ENCODE measurements at regions not wholly inside any gene's neighbourhood (a gene's known extent, or its start where the extent isn't known, plus 50 kb on each side); places are given as distances from the start of the nearest gene placed in this dataset.

DNA sequence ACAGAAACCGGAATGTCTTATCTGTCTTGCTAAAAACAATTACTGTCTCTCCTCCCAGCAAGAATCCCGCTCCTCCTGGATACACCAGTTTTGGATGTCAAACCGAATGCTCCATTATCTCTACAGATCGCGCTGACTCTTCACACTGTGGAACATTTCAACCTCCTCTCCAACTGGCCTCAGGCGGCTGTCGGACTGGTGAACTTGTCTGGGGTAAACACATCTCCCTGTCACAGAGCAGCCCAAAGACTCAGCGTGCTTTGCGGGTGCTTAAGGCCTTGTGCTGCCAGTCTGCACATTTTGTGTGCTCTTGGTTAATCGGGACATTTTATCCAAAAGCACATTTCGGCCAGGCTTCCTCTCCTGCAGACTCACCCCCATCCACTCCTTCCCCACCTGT lies 173.1 kb downstream of the ICOS start:
- no peak for DNase-seq (ENCODE audit: low spot score)

- no peak for DNase-seq (ENCODE audit: low spot score)
Measured at GRCh38 chr2:204110338-204110741, 173.8 kb downstream of the ICOS start.

- no peak for DNase-seq (ENCODE audit: low spot score)
Measured at GRCh38 chr2:204110751-204111516, 174.4 kb downstream of the ICOS start.

GRCh38 chr2:204112084-204112770 lies 175.7 kb downstream of the ICOS start:
- DNase-seq (ENCODE audit: low spot score): no peak

DNA sequence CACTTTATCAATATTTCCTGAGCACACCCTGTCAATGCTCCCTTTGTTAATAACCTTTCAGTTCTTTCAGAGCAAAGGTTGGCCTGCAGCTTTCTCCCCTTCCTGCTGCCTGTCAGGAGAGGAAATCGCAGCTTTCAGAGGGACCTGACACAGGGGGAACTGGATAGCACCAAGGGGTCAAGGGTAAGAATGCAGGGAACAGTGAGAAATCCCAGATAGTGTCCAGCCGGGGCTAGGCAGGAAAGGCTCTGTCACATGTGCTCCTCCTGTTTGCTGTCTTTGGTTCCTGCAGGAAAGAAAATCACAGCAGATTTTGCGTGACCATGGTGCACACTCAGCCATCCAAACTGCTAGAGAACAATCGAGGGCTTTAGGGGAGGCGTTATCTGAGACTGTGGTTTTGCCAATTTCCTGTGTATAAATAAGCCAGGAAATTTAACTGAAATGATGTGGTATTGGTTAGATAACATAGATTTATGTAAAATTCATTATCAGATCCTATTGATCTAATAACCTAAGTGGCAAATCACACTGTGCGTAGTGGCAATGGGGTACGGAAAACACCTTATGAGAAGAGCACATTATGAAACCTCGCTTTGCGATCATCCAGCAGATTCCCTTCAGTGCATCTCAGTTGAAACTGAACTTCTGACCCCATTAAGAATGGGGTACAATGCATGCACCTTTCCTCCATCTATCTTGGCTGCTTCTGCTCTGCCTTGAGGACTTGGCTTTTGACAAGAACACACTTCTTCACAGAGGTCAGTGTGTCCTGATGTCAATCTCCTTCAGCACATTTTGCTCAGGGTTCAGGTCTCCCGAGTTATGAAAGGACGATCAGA lies 178.0 kb downstream of the ICOS start:
- DNase-seq (ENCODE audit: low spot score): no peak

GRCh38 chr2:204115137-204116056 lies 178.8 kb downstream of the ICOS start:
- peak; percentile 43 for DNase-seq (ENCODE audit: low spot score)

DNA sequence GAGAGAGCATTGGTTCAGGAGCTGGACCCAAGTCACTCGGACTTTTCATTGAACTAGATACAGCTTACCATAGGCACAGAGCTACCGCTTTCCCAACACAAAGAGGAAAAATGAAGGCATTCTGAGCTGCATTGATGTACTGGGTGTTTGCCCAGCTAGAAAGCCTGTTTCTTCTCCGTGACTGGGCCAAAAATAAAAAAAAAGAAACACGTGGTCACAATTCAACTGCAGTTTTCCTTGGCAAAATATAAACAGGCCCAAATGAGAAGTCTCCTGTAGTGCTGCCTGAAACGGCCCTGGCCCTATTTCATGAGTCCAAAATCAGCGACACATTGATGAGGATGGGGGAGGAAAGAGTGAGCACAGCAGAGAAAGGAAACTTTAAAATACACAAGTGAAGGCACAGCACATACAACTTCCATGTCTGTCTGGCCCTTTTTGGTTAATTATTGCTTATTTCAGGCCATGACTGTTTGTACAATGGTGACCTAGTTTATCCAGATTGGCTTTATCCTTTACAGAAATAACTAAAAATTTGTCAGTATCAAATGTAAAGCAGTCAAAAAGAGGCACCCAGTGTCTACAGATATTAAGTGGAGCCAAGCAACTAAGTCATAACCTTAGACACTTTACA lies 179.7 kb downstream of the ICOS start:
- DNase-seq (ENCODE audit: low spot score): peak; percentile 74

GRCh38 chr2:204122425-204122824 lies 185.9 kb downstream of the ICOS start:
- DNase-seq (ENCODE audit: low spot score): no peak

DNA sequence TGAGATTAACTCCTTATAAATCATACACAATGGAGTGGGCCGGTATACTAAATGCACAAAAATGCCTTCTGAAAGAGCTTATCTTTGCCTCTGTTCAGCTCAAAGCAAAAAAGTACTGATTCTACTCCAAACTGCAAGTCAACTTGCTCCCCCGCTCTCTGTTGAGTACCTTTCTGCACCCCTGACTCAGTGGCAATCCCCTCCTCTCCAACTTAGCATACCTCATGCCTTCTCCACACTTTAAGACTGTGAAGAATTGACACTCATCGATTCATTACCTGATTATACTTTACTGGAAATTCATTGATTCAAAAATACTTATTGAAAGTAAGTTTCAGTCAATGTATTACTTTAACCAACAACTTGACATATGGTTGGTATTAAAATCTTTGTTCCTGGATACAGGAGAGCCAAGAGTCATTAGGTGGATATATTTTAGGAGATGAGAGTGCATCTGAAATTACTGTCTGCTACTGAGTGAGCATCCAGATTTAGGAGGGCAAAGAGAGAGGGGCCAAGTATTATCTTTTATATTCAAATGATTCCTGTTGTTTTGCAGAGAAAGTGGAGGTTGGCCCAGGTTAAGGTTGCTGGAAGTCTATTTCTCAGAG lies 187.7 kb downstream of the ICOS start:
- no peak for DNase-seq (ENCODE audit: low spot score)

GRCh38 chr2:204126705-204127104 lies 190.1 kb downstream of the ICOS start:
- no peak for DNase-seq (ENCODE audit: low spot score)

DNA sequence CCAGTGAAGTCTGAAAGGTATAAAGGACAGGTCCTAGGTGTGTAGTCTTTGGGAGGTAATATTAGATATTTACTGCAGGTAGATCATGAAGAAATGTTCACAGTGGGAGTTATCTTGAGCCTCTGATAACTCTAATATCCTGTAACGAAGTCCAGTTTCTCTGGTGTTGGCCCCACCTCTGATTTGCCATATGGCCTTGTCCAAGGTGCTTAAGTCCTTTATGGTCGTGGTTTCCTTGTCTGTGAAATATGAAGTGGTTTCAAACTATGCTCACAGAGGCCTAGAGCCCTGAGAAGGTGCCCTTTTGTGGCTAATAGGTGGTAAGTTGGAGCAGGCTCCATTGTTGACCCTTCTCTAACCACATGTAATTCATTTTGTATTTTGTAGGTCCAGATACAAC lies 190.7 kb downstream of the ICOS start:
- DNase-seq (ENCODE audit: low spot score): no peak

DNA sequence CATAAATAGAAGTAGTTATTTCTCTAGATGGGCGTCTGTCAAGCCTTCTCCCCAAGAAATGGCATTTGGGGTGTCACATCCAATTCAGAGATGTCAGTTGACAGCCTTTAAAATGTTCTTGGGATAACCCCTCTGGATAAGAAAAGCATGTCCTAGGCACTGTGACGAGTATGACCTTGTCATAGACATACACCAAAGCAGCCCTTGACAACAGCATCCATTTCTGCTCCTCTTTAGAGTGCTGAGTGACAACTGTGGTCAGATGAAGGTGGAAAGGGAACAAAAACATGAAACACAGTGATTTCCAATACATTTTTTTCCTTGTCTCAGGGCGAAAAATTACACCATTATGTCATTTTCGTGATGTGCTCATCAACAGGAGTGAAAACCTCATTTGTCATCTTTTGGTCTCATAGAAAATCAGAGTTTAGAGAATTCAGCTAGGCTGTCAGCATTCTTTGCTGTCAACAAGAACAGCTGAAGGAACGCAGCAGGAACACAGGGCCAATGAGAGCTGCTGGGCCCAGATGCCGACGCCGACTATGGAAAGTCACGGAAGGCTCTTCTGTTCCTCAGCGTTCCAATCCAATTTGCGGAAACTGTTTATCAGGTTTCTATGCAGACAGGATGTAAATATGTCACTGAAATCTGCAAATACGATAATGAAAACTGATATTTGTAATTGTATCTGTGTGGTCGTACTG lies 193.2 kb downstream of the ICOS start:
- no peak for DNase-seq (ENCODE audit: low spot score)

DNA sequence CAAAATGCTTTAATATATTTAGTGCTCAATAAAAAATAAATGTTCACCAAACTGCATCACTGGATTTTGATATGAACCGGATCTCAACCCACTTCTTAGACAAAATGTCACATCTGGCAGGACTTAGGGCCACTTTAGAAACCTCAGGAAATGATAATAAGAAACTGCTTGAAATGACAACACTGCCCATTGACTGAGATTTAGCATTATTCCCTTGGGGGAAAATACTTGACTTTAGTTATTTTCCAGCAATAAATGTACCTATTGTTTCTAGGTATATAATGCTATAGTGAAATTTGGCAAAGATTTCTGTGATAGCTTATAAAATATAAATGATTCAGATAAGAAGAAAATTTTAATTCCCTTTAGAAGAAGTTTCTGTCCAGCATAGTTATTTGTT lies 195.1 kb downstream of the ICOS start:
- no peak for DNase-seq (ENCODE audit: low spot score)

- no peak for DNase-seq (ENCODE audit: low spot score)
Measured at GRCh38 chr2:204133476-204133875, 196.9 kb downstream of the ICOS start.

GRCh38 chr2:204134421-204134820 lies 197.9 kb downstream of the ICOS start:
- no peak for DNase-seq (ENCODE audit: low spot score)

- DNase-seq (ENCODE audit: low spot score): no peak
Measured at GRCh38 chr2:204135752-204136151, 199.2 kb downstream of the ICOS start.

DNA sequence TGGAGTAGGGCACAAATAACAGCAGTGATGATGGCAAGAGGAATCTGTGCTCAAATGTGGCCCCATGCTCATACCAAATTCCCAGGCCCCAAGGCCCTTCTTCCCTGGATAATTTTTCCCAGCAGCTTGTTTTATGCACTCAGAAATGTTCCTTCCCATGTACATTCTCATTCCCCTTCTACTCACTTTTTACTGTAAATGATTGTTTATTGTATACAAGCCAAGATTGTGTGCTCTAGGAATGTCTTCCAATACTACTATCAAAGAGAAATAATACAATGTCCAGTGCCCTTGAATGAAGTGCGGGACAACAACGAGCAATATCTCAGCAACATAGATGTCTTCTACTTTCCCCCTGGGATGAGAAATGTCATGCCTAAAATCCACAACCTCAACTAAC lies 201.6 kb downstream of the ICOS start:
- DNase-seq (ENCODE audit: low spot score): no peak

GRCh38 chr2:204140246-204140645 lies 203.7 kb downstream of the ICOS start:
- no peak for DNase-seq (ENCODE audit: low spot score)

DNA sequence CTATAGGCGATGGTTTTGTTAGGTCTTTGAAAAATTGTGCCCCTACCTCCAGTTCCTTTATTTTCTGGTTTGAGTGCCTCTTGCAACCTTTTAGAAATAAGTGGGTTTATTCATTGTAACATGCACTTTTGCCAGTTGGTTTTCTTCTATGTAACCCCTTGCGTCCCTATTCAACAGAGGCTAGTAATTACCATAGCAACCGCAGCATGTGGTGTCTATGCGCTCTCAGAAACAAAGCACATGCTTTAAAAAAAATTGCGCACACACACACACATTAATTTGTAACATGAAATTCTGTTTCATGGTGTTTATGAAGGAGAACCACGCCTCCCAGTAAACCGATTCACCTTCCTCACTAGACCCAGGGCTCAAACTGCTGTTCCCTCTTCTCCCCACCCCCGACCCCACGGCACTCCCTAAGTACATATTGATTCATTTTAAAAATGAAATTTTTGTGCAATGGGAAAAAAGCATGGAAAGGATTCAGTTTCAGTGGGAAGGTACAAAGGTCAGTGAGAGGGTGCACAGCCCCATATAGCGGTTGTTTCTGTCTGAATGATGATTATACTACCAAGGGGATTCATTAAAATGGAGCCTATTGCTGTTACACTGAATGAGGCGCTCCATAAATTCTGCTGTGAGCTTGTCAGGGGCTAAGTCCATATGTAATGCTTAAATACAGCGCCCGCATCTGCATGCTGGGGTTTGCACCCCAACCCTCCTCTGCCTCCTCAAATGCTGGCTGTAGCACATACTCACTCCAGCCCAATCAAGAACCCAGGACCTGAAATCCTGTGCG lies 206.9 kb downstream of the ICOS start:
- DNase-seq (ENCODE audit: low spot score): no peak

Data from putamen (tissue), 1 donor.